ENCODE measurements at regions not wholly inside any gene's neighbourhood (a gene's known extent, or its start where the extent isn't known, plus 50 kb on each side); places are given as distances from the start of the nearest gene placed in this dataset.

- TF ChIP-seq TOX (CRISPR knock-in tag; IDR thresholded peaks at IDR 0.05; ENCODE audit: borderline replicate concordance), result no peak
- TF ChIP-seq POU6F1 (CRISPR knock-in tag; IDR thresholded peaks at IDR 0.05; ENCODE audit: borderline replicate concordance, low read depth), result no peak
- TF ChIP-seq CSDC2 (CRISPR knock-in tag; IDR thresholded peaks at IDR 0.05), result no peak
- TF ChIP-seq ESRRG (CRISPR knock-in tag; IDR thresholded peaks at IDR 0.05), result no peak
- no peak for TF ChIP-seq ZFP30 (CRISPR knock-in tag; IDR thresholded peaks at IDR 0.05)
- TF ChIP-seq ZNF70 (CRISPR knock-in tag; IDR thresholded peaks at IDR 0.05), result no peak
- TF ChIP-seq, protein P1, sequence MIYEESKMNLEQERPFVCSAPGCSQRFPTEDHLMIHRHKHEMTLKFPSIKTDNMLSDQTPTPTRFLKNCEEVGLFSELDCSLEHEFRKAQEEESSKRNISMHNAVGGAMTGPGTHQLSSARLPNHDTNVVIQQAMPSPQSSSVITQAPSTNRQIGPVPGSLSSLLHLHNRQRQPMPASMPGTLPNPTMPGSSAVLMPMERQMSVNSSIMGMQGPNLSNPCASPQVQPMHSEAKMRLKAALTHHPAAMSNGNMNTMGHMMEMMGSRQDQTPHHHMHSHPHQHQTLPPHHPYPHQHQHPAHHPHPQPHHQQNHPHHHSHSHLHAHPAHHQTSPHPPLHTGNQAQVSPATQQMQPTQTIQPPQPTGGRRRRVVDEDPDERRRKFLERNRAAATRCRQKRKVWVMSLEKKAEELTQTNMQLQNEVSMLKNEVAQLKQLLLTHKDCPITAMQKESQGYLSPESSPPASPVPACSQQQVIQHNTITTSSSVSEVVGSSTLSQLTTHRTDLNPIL (CRISPR knock-in tag; IDR thresholded peaks at IDR 0.05; ENCODE audit: low read depth), result no peak
- TF ChIP-seq ZFP3 (CRISPR knock-in tag; IDR thresholded peaks at IDR 0.05), result no peak
- no peak for TF ChIP-seq RARB (CRISPR knock-in tag; IDR thresholded peaks at IDR 0.05)
- TF ChIP-seq PATZ1 (CRISPR knock-in tag; IDR thresholded peaks at IDR 0.05; ENCODE audit: borderline replicate concordance), result no peak
- TF ChIP-seq BACH2 (CRISPR knock-in tag; IDR thresholded peaks at IDR 0.05; ENCODE audit: borderline replicate concordance), result no peak
- TF ChIP-seq, protein P2, sequence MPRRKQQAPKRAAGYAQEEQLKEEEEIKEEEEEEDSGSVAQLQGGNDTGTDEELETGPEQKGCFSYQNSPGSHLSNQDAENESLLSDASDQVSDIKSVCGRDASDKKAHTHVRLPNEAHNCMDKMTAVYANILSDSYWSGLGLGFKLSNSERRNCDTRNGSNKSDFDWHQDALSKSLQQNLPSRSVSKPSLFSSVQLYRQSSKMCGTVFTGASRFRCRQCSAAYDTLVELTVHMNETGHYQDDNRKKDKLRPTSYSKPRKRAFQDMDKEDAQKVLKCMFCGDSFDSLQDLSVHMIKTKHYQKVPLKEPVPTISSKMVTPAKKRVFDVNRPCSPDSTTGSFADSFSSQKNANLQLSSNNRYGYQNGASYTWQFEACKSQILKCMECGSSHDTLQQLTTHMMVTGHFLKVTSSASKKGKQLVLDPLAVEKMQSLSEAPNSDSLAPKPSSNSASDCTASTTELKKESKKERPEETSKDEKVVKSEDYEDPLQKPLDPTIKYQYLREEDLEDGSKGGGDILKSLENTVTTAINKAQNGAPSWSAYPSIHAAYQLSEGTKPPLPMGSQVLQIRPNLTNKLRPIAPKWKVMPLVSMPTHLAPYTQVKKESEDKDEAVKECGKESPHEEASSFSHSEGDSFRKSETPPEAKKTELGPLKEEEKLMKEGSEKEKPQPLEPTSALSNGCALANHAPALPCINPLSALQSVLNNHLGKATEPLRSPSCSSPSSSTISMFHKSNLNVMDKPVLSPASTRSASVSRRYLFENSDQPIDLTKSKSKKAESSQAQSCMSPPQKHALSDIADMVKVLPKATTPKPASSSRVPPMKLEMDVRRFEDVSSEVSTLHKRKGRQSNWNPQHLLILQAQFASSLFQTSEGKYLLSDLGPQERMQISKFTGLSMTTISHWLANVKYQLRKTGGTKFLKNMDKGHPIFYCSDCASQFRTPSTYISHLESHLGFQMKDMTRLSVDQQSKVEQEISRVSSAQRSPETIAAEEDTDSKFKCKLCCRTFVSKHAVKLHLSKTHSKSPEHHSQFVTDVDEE (CRISPR knock-in tag; IDR thresholded peaks at IDR 0.05), result no peak
- no peak for TF ChIP-seq ZNF8 (CRISPR knock-in tag; IDR thresholded peaks at IDR 0.05)
- TF ChIP-seq OSR1 (CRISPR knock-in tag; IDR thresholded peaks at IDR 0.05), result no peak
- TF ChIP-seq SNAI2 (CRISPR knock-in tag; IDR thresholded peaks at IDR 0.05), result no peak
- no peak for TF ChIP-seq ARNTL (CRISPR knock-in tag; IDR thresholded peaks at IDR 0.05; ENCODE audit: borderline replicate concordance, low read depth)
- TF ChIP-seq GLIS3 (CRISPR knock-in tag; IDR thresholded peaks at IDR 0.05), result no peak
- no peak for TF ChIP-seq ZNF565 (CRISPR knock-in tag; conservative IDR thresholded peaks at IDR 0.05; ENCODE audit: low read depth)
- TF ChIP-seq, protein P3, sequence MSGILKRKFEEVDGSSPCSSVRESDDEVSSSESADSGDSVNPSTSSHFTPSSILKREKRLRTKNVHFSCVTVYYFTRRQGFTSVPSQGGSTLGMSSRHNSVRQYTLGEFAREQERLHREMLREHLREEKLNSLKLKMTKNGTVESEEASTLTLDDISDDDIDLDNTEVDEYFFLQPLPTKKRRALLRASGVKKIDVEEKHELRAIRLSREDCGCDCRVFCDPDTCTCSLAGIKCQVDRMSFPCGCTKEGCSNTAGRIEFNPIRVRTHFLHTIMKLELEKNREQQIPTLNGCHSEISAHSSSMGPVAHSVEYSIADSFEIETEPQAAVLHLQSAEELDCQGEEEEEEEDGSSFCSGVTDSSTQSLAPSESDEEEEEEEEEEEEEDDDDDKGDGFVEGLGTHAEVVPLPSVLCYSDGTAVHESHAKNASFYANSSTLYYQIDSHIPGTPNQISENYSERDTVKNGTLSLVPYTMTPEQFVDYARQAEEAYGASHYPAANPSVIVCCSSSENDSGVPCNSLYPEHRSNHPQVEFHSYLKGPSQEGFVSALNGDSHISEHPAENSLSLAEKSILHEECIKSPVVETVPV (CRISPR knock-in tag; IDR thresholded peaks at IDR 0.05), result no peak
- no peak for TF ChIP-seq ZC3H10 (CRISPR knock-in tag; IDR thresholded peaks at IDR 0.05)
- ATAC-seq, result no peak
Observed at GRCh38 chr9:126173401-126173800, 153.2 kb upstream of the MVB12B start.

GRCh38 chr9:126173929-126174328, 152.7 kb upstream of the MVB12B start:
- no peak for TF ChIP-seq ESRRG (CRISPR knock-in tag; IDR thresholded peaks at IDR 0.05)
- no peak for TF ChIP-seq ZNF565 (CRISPR knock-in tag; conservative IDR thresholded peaks at IDR 0.05; ENCODE audit: low read depth)
- TF ChIP-seq ZNF8 (CRISPR knock-in tag; IDR thresholded peaks at IDR 0.05), result no peak
- TF ChIP-seq, protein P3 (CRISPR knock-in tag; IDR thresholded peaks at IDR 0.05), result no peak
- TF ChIP-seq, protein P1 (CRISPR knock-in tag; IDR thresholded peaks at IDR 0.05; ENCODE audit: low read depth), result no peak
- no peak for TF ChIP-seq ZNF70 (CRISPR knock-in tag; IDR thresholded peaks at IDR 0.05)
- TF ChIP-seq ZFP3 (CRISPR knock-in tag; IDR thresholded peaks at IDR 0.05), result no peak
- TF ChIP-seq RARB (CRISPR knock-in tag; IDR thresholded peaks at IDR 0.05), result no peak
- TF ChIP-seq TOX (CRISPR knock-in tag; IDR thresholded peaks at IDR 0.05; ENCODE audit: borderline replicate concordance), result no peak
- TF ChIP-seq SNAI2 (CRISPR knock-in tag; IDR thresholded peaks at IDR 0.05), result no peak
- TF ChIP-seq, protein P2 (CRISPR knock-in tag; IDR thresholded peaks at IDR 0.05), result no peak
- no peak for TF ChIP-seq TCF4 (CRISPR knock-in tag; IDR thresholded peaks at IDR 0.05; ENCODE audit: borderline replicate concordance)
- TF ChIP-seq ZC3H10 (CRISPR knock-in tag; IDR thresholded peaks at IDR 0.05), result no peak
- no peak for TF ChIP-seq OSR1 (CRISPR knock-in tag; IDR thresholded peaks at IDR 0.05)
- TF ChIP-seq BACH2 (CRISPR knock-in tag; IDR thresholded peaks at IDR 0.05; ENCODE audit: borderline replicate concordance), result no peak
- TF ChIP-seq GLIS3 (CRISPR knock-in tag; IDR thresholded peaks at IDR 0.05), result no peak
- no peak for TF ChIP-seq PPARA (CRISPR knock-in tag; IDR thresholded peaks at IDR 0.05; ENCODE audit: borderline replicate concordance)
- TF ChIP-seq ARNTL (CRISPR knock-in tag; IDR thresholded peaks at IDR 0.05; ENCODE audit: borderline replicate concordance, low read depth), result no peak
- TF ChIP-seq CSDC2 (CRISPR knock-in tag; IDR thresholded peaks at IDR 0.05), result no peak
- TF ChIP-seq ISL1 (CRISPR knock-in tag; IDR thresholded peaks at IDR 0.05), result no peak
- ATAC-seq, result no peak
